IMR-90 (cell line): ENCODE measurements at regions not wholly inside any gene's neighbourhood (a gene's known extent, or its start where the extent isn't known, plus 50 kb on each side); places are given as distances from the start of the nearest gene placed in this dataset.

ENCODE experiments used
- ATAC-seq: fragments of 200-7000 bp; cut with Tn5 transposase; 2 replicates; pipeline ENCODE4 v1.9.1; 2020; ENCODE audit warnings: low read depth, mild to moderate bottlenecking, moderate library complexity
- BruUV-seq: library from RNA; stranded (reverse); fragments of 400-500 nt; replicated peaks from 2 replicates; lab custom pipeline; 2021; lab: Mats Ljungman, UMichigan
- CTCF ChIA-PET: fragments of 300-600 bp; formaldehyde crosslinking; extraction: SDS; loops from one replicate; lab custom pipeline; 2021; ENCODE audit warnings: antibody characterized with exemption; lab: Yijun Ruan, JAX
- POLR2A ChIA-PET: fragments of 300-600 bp; sonication (Branson Sonifier 250); formaldehyde crosslinking; loops from one replicate; lab custom pipeline; 2022; ENCODE audit warnings: antibody characterized with exemption; ENCODE audit not compliant: unreplicated experiment; lab: Charles Lee
- DNase-seq: peaks from one replicate; pipeline ENCODE4 v3.0.0; 2013
- H2AFZ ChIP-seq: replicated peaks from 2 replicates; pipeline ENCODE3; 2013; ENCODE audit warnings: low read length, mild to moderate bottlenecking; ENCODE audit not compliant: poor library complexity
- H2AK5ac ChIP-seq: 2 replicates; pipeline ENCODE4 v1.6.1; 2013; ENCODE audit warnings: low read depth, low read length, inconsistent platforms
- H2AK9ac ChIP-seq: replicated peaks from 2 replicates; pipeline ENCODE3; 2013; ENCODE audit warnings: mild to moderate bottlenecking, low read depth, low read length, moderate library complexity; ENCODE audit not compliant: poor library complexity
- H2BK120ac ChIP-seq: 2 replicates; pipeline ENCODE4 v1.6.1; 2013; ENCODE audit warnings: low read depth, low read length, inconsistent platforms
- H2BK15ac ChIP-seq: 3 replicates; pipeline ENCODE4 v1.6.1; 2013; ENCODE audit warnings: low read depth, low read length, inconsistent platforms
- H2BK20ac ChIP-seq: 2 replicates; pipeline ENCODE4 v1.6.1; 2013; ENCODE audit warnings: low read depth, mild to moderate bottlenecking, inconsistent platforms, low read length, moderate library complexity
- H2BK5ac ChIP-seq: 2 replicates; pipeline ENCODE4 v1.6.1; 2013; ENCODE audit warnings: mild to moderate bottlenecking, low read depth, low read length, inconsistent platforms; ENCODE audit not compliant: poor library complexity, severe bottlenecking
- H3K14ac ChIP-seq: replicated peaks from 2 replicates; pipeline ENCODE4 v1.6.1; 2013; ENCODE audit warnings: low read depth, low read length, inconsistent platforms
- H3K18ac ChIP-seq: 2 replicates; pipeline ENCODE4 v1.6.1; 2013; ENCODE audit warnings: low read depth, low read length, control low read depth
- H3K23ac ChIP-seq: 2 replicates; pipeline ENCODE4 v1.6.1; 2013; ENCODE audit warnings: low read depth, low read length, inconsistent platforms
- H3K27ac ChIP-seq: 2 replicates; pipeline ENCODE4 v1.5.1; 2013; ENCODE audit warnings: mild to moderate bottlenecking, control low read depth, low read length; ENCODE audit not compliant: insufficient read depth
- H3K27me3 ChIP-seq: 2 replicates; pipeline ENCODE4 v1.6.1; 2013; ENCODE audit warnings: low read length; ENCODE audit not compliant: control insufficient read depth, insufficient read depth
- H3K36me3 ChIP-seq: 2 replicates; pipeline ENCODE4 v1.6.1; 2013; ENCODE audit warnings: low read length, mixed read lengths; ENCODE audit not compliant: control insufficient read depth, insufficient read depth
- H3K4ac ChIP-seq: 2 replicates; pipeline ENCODE4 v1.6.1; 2013; ENCODE audit warnings: low read depth, low read length, inconsistent platforms
- H3K4me1 ChIP-seq: 2 replicates; pipeline ENCODE4 v1.6.1; 2013; ENCODE audit warnings: low read length, mixed read lengths; ENCODE audit not compliant: control insufficient read depth, insufficient read depth
- H3K4me2 ChIP-seq: 2 replicates; pipeline ENCODE4 v1.6.1; 2013; ENCODE audit warnings: low read depth, mild to moderate bottlenecking, control low read depth, low read length, moderate library complexity
- H3K4me3 ChIP-seq: 2 replicates; pipeline ENCODE4 v1.5.1; 2013; ENCODE audit warnings: low read depth, mild to moderate bottlenecking, control low read depth, low read length, moderate library complexity; ENCODE audit not compliant: insufficient read depth
- H3K56ac ChIP-seq: 2 replicates; pipeline ENCODE4 v1.6.1; 2013; ENCODE audit warnings: low read length, inconsistent platforms; ENCODE audit not compliant: insufficient read depth; ENCODE audit errors: extremely low read depth
- H3K79me1 ChIP-seq, 2 experiments: 2 replicates each; pipeline ENCODE4 v1.6.1; 2013; ENCODE audit warnings: low read length in 2 of 2, inconsistent platforms in 1 of 2, low read depth in 1 of 2
- H3K9ac ChIP-seq: 2 replicates; pipeline ENCODE4 v1.6.1; 2013; ENCODE audit warnings: low read depth, low read length, control low read depth
- H3K9me1 ChIP-seq: 2 replicates; pipeline ENCODE4 v1.6.1; 2013; ENCODE audit warnings: low read length, inconsistent platforms; ENCODE audit not compliant: insufficient read depth
- H3K9me3 ChIP-seq: 2 replicates; pipeline ENCODE4 v1.6.1; 2013; ENCODE audit warnings: low read length; ENCODE audit not compliant: control insufficient read depth, insufficient read depth
- H4K20me1 ChIP-seq: 2 replicates; pipeline ENCODE4 v1.6.1; 2013; ENCODE audit warnings: low read length, inconsistent platforms; ENCODE audit not compliant: insufficient read depth
- H4K5ac ChIP-seq: 2 replicates; pipeline ENCODE4 v1.6.1; 2013; ENCODE audit warnings: mild to moderate bottlenecking, low read depth, low read length, control low read depth
- H4K8ac ChIP-seq, 2 experiments: 2 replicates each; pipeline ENCODE4 v1.6.1; 2013; ENCODE audit warnings: low read depth in 2 of 2, low read length in 2 of 2, control low read depth in 1 of 2, inconsistent platforms in 1 of 2
- H4K91ac ChIP-seq: 2 replicates; pipeline ENCODE4 v1.6.1; 2013; ENCODE audit warnings: low read depth, low read length, inconsistent platforms; ENCODE audit not compliant: insufficient read depth
- BHLHE40 ChIP-seq: fragments of 150-350 bp; IDR thresholded peaks from 2 replicates; pipeline ENCODE4 v1.6.1; 2016; ENCODE audit warnings: mild to moderate bottlenecking, low read depth, low read length
- CEBPB ChIP-seq: IDR thresholded peaks from 2 replicates; pipeline ENCODE4 v1.6.1; 2012; ENCODE audit warnings: low read depth, low read length, improper control_type of control experiment
- CHD1 ChIP-seq: IDR thresholded peaks from 2 replicates; pipeline ENCODE4 v1.6.1; 2012; ENCODE audit warnings: low read depth, low read length, improper control_type of control experiment
- FOS ChIP-seq: fragments of 150-350 bp; IDR thresholded peaks from 2 replicates; pipeline ENCODE4 v1.6.1; 2016; ENCODE audit warnings: low read depth, low read length
- MXI1 ChIP-seq: IDR thresholded peaks from 2 replicates; pipeline ENCODE4 v1.6.1; 2012; ENCODE audit warnings: low read depth, mild to moderate bottlenecking, low read length, moderate library complexity, borderline replicate concordance
- NFE2L2 ChIP-seq: fragments of 150-350 bp; IDR thresholded peaks from 2 replicates; pipeline ENCODE4 v1.6.1; 2016; ENCODE audit warnings: low read depth, mild to moderate bottlenecking, low read length
- POLR2A ChIP-seq: IDR thresholded peaks from 2 replicates; pipeline ENCODE4 v1.6.1; 2012; ENCODE audit warnings: mild to moderate bottlenecking, low read depth, low read length
- RAD21 ChIP-seq: IDR thresholded peaks from 2 replicates; pipeline ENCODE4 v1.6.1; 2012; ENCODE audit warnings: low read length, improper control_type of control experiment
- RCOR1 ChIP-seq: IDR thresholded peaks from 2 replicates; pipeline ENCODE4 v1.6.1; 2012; ENCODE audit warnings: mild to moderate bottlenecking, low read length, improper control_type of control experiment; ENCODE audit not compliant: insufficient replicate concordance
- RFX5 ChIP-seq: IDR thresholded peaks from 2 replicates; pipeline ENCODE4 v1.8.0; 2012; ENCODE audit warnings: low read depth, mild to moderate bottlenecking, low read length, moderate library complexity
- SMC3 ChIP-seq: fragments of 150-350 bp; IDR thresholded peaks from 2 replicates; pipeline ENCODE4 v1.6.1; 2016; ENCODE audit warnings: low read depth, mild to moderate bottlenecking, antibody characterized with exemption, low read length, moderate library complexity
- WGBS, 2 experiments: methylation state at CpG; one replicate each; pipeline versions ENCODE4 v1.1.5 to v1.1.7; 2013; ENCODE audit warnings: missing lambda C conversion rate in 2 of 2; ENCODE audit not compliant: insufficient read length in 1 of 2; ENCODE audit errors: extremely low coverage in 2 of 2; 5-methylcytosine and 5-hydroxymethylcytosine counted together
- dilution Hi-C: fragments of 300-500 bp; cut with HindIII; formaldehyde crosslinking; loops from one replicate; pipeline ENCODE4 v1.14.3; 2018; ENCODE audit warnings: low sequenced_read_pairs; ENCODE audit not compliant: unreplicated experiment
- in situ Hi-C: fragments of 300-500 bp; cut with MboI; formaldehyde crosslinking; loops from 3 replicates; pipeline ENCODE4 v1.14.3; 2019; ENCODE audit warnings: low sequenced_read_pairs, inconsistent platforms, mixed read lengths
- intact Hi-C: fragments of 100-400 bp; cut with micrococcal nuclease; formaldehyde crosslinking; loops from 2 replicates; pipeline ENCODE4 v1.10.0; 2022
- TF ChIP-seq, protein P1 (sequence below): conservative IDR thresholded peaks from 2 replicates; pipeline ENCODE4 v1.5.1; 2012; ENCODE audit warnings: mild to moderate bottlenecking, low read depth, low read length, improper control_type of control experiment
- TF ChIP-seq, protein P2 (sequence below): fragments of 150-350 bp; IDR thresholded peaks from 2 replicates; pipeline ENCODE4 v1.6.1; 2016; ENCODE audit warnings: low read depth, mild to moderate bottlenecking, low read length, moderate library complexity, borderline replicate concordance
- TF ChIP-seq, protein P3 (sequence below): fragments of 150-350 bp; IDR thresholded peaks from 2 replicates; pipeline ENCODE4 v1.6.1; 2017; ENCODE audit warnings: mild to moderate bottlenecking, antibody characterized with exemption, low read length, low read depth

DNA sequence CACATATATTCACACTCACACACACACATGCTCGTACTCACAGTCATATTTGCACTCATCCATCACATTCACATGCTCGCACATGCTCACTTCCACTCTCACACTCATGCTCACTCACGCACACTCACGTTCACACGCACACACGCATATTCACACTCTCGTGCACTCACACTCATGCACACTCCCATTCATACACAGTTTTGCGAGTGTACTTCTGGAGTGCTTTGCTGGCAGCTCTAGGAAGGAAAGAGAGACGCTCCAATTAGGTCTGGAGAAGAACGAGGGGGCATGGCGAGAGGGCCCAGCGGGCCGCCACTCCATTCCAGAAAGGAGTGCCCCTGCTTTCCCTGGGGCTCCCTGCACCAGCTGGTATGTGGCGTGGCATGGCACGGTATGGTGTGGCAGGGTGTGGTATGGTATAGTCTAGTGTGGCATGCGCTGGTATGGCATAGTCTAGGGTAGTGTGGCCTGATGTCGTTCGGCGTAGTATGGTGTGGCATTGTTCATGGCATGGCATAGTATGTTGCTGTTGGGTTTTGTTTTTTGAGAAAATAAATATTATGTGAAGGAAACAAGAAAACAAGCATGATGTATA lies 216.8 kb upstream of the CDYL start:
- no peak overlapping the region for H2BK20ac ChIP-seq
- DNase-seq (no peak), ATAC-seq (no peak)
- H3K9me3 ChIP-seq = peaks cover 4% of the 10 kb centered on the region
- H3K36me3 ChIP-seq = no peaks in the 10 kb centered on the region
- no peak overlapping the region for H4K91ac ChIP-seq
- no peaks in the 10 kb centered on the region for H4K20me1 ChIP-seq
- H2BK15ac ChIP-seq = no peak overlapping the region
- no peak overlapping the region for H3K4me2 ChIP-seq
- 88 to 100% methylated on average over 5 to 8 of the region's 19 CpGs for WGBS, 2 experiments
- H3K4ac ChIP-seq = no peak overlapping the region; the same call in 1 of the 2 replicates
- no peak overlapping the region for H2BK5ac ChIP-seq
- H3K23ac ChIP-seq = no peak overlapping the region
- H3K9me1 ChIP-seq = peaks cover 4% of the 10 kb centered on the region; the same call in 1 of the 2 replicates
- in situ Hi-C loops = no loop called here
- intact Hi-C loops = no loop called here
- no peaks in the 10 kb centered on the region for H3K79me1 ChIP-seq
- dilution Hi-C loops = no loop called here
- H3K14ac ChIP-seq = peak overlapping the region; percentile 26; the same call in 1 of the 2 replicates
- no peak overlapping the region for H2AFZ ChIP-seq
- POLR2A ChIA-PET = no interaction called here
- BruUV-seq = no TSS peak
- no peak overlapping the region for H3K27ac ChIP-seq
- H3K27me3 ChIP-seq = 0 out of 2 replicates have a peak, but pooled peaks cover 3% of the 10 kb centered on the region
- H3K4me1 ChIP-seq = no peaks in the 10 kb centered on the region
- H3K18ac ChIP-seq = no peak overlapping the region
- no peak overlapping the region for H2BK120ac ChIP-seq
- TF ChIP-seq, protein P1, sequence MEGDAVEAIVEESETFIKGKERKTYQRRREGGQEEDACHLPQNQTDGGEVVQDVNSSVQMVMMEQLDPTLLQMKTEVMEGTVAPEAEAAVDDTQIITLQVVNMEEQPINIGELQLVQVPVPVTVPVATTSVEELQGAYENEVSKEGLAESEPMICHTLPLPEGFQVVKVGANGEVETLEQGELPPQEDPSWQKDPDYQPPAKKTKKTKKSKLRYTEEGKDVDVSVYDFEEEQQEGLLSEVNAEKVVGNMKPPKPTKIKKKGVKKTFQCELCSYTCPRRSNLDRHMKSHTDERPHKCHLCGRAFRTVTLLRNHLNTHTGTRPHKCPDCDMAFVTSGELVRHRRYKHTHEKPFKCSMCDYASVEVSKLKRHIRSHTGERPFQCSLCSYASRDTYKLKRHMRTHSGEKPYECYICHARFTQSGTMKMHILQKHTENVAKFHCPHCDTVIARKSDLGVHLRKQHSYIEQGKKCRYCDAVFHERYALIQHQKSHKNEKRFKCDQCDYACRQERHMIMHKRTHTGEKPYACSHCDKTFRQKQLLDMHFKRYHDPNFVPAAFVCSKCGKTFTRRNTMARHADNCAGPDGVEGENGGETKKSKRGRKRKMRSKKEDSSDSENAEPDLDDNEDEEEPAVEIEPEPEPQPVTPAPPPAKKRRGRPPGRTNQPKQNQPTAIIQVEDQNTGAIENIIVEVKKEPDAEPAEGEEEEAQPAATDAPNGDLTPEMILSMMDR = no peak
- TF ChIP-seq RFX5 (no peak), MXI1 (no peak), RAD21 (no peak), BHLHE40 (no peak), RCOR1 (no peak), CHD1 (no peak), SMC3 (no peak), CEBPB (no peak), POLR2A (no peak), NFE2L2 (no peak), FOS (no peak)
- TF ChIP-seq, protein P2, sequence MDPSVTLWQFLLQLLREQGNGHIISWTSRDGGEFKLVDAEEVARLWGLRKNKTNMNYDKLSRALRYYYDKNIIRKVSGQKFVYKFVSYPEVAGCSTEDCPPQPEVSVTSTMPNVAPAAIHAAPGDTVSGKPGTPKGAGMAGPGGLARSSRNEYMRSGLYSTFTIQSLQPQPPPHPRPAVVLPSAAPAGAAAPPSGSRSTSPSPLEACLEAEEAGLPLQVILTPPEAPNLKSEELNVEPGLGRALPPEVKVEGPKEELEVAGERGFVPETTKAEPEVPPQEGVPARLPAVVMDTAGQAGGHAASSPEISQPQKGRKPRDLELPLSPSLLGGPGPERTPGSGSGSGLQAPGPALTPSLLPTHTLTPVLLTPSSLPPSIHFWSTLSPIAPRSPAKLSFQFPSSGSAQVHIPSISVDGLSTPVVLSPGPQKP = no peak
- TF ChIP-seq, protein P3, sequence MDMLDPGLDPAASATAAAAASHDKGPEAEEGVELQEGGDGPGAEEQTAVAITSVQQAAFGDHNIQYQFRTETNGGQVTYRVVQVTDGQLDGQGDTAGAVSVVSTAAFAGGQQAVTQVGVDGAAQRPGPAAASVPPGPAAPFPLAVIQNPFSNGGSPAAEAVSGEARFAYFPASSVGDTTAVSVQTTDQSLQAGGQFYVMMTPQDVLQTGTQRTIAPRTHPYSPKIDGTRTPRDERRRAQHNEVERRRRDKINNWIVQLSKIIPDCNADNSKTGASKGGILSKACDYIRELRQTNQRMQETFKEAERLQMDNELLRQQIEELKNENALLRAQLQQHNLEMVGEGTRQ = no peak
- no peak overlapping the region for H4K8ac ChIP-seq
- H3K56ac ChIP-seq = no peak overlapping the region
- H3K4me3 ChIP-seq = no peak overlapping the region
- CTCF ChIA-PET = no interaction called here
- no peak overlapping the region for H4K5ac ChIP-seq
- H2AK9ac ChIP-seq = no peak overlapping the region
- peak overlapping the region; percentile 13; the same call in 1 of the 2 replicates for H2AK5ac ChIP-seq
- no peak overlapping the region for H3K9ac ChIP-seq
